ENCODE measurements at regions not wholly inside any gene's neighbourhood (a gene's known extent, or its start where the extent isn't known, plus 50 kb on each side); places are given as distances from the start of the nearest gene placed in this dataset.

DNA sequence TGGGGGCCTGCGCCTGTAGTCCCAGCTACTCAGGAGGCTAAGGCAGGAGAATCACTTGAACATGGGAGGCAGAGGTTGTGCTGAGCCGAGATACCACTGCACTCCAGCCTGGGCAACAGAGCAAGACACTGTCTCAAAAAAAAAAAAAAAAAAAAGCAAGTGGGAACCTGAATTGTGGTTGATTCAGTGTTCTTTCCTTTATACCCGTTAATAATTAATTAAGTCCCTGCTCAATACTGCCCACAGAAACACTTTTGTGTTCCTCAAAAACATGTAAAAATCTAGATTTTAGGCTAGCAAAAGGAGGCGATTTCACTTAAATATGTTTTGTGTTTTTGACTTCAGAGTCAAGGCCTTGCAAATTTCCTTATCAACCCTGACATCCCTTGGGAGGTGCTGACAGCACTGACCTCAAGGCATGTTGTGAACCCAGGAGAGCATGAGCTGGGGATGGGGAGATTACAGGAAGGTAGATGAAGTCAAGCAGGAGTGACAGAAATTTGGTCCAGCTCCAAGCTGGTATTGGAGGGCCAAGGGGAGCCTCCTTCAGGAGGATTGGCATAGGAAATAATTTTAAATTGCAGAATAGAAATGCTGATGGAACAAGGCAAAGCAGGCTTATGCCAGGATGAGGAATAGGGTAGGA lies 89.0 kb upstream of the PNPT1 start:
- TF ChIP-seq, protein P1, sequence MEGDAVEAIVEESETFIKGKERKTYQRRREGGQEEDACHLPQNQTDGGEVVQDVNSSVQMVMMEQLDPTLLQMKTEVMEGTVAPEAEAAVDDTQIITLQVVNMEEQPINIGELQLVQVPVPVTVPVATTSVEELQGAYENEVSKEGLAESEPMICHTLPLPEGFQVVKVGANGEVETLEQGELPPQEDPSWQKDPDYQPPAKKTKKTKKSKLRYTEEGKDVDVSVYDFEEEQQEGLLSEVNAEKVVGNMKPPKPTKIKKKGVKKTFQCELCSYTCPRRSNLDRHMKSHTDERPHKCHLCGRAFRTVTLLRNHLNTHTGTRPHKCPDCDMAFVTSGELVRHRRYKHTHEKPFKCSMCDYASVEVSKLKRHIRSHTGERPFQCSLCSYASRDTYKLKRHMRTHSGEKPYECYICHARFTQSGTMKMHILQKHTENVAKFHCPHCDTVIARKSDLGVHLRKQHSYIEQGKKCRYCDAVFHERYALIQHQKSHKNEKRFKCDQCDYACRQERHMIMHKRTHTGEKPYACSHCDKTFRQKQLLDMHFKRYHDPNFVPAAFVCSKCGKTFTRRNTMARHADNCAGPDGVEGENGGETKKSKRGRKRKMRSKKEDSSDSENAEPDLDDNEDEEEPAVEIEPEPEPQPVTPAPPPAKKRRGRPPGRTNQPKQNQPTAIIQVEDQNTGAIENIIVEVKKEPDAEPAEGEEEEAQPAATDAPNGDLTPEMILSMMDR (IDR thresholded peaks at IDR 0.05) = no peak
- TF ChIP-seq POLR2AphosphoS5 (IDR thresholded peaks at IDR 0.05) = no peak

All from breast epithelium (tissue), 3 donors.